Kidney glomerular epithelial cell (primary cell): ENCODE measurements at regions not wholly inside any gene's neighbourhood (a gene's known extent, or its start where the extent isn't known, plus 50 kb on each side); places are given as distances from the start of the nearest gene placed in this dataset.

Source experiments
- DNase-seq: peaks from one replicate; lab custom pipeline; 2025; lab: John Stamatoyannopoulos, UW

- DNase-seq = peak; percentile 79
Observed at GRCh38 chr9:95822583-95823431, 52.7 kb upstream of the ERCC6L2 start.

GRCh38 chr9:95822015-95822414 is 53.5 kb upstream of the ERCC6L2 start:
- DNase-seq = no peak

- no peak for DNase-seq
Observed at GRCh38 chr9:95820074-95820473, 55.4 kb upstream of the ERCC6L2 start.

- peak; percentile 43 for DNase-seq
Observed at GRCh38 chr9:95819636-95820035, 55.9 kb upstream of the ERCC6L2 start.

- DNase-seq = no peak
Observed at GRCh38 chr9:95817205-95817604, 58.3 kb upstream of the ERCC6L2 start.

- peak; percentile 49 for DNase-seq
Observed at GRCh38 chr9:95816716-95817115, 58.8 kb upstream of the ERCC6L2 start.

- DNase-seq = no peak
Observed at GRCh38 chr9:95815961-95816360, 59.5 kb upstream of the ERCC6L2 start.

GRCh38 chr9:95815133-95815532 is 60.4 kb upstream of the ERCC6L2 start:
- DNase-seq = no peak

- DNase-seq = peak; percentile 45
Observed at GRCh38 chr9:95813923-95814322, 61.6 kb upstream of the ERCC6L2 start.

- no peak for DNase-seq
Observed at GRCh38 chr9:95810814-95811213, 64.7 kb upstream of the ERCC6L2 start.

- DNase-seq = no peak
Observed at GRCh38 chr9:95810133-95810532, 65.4 kb upstream of the ERCC6L2 start.

GRCh38 chr9:95809686-95810085 is 65.8 kb upstream of the ERCC6L2 start:
- no peak for DNase-seq

- DNase-seq = no peak
Observed at GRCh38 chr9:95808011-95808410, 67.5 kb upstream of the ERCC6L2 start.

- DNase-seq = no peak
Observed at GRCh38 chr9:95807326-95807947, 68.1 kb upstream of the ERCC6L2 start.

GRCh38 chr9:95803197-95803596 is 72.3 kb upstream of the ERCC6L2 start:
- no peak for DNase-seq

GRCh38 chr9:95801797-95802196 is 73.7 kb upstream of the ERCC6L2 start:
- DNase-seq = no peak

GRCh38 chr9:95796029-95796428 is 79.5 kb upstream of the ERCC6L2 start:
- no peak for DNase-seq

- peak; percentile 52 for DNase-seq
Observed at GRCh38 chr9:95793924-95794828, 81.3 kb upstream of the ERCC6L2 start.

GRCh38 chr9:95791695-95792094 is 83.8 kb upstream of the ERCC6L2 start:
- DNase-seq = no peak

- DNase-seq = no peak
Observed at GRCh38 chr9:95791286-95791685, 84.2 kb upstream of the ERCC6L2 start.

GRCh38 chr9:95788521-95788991 is 86.9 kb upstream of the ERCC6L2 start:
- no peak for DNase-seq

GRCh38 chr9:95788021-95788420 is 87.5 kb upstream of the ERCC6L2 start:
- DNase-seq = no peak
